OCI-LY1 (cell line): ENCODE measurements at regions not wholly inside any gene's neighbourhood (a gene's known extent, or its start where the extent isn't known, plus 50 kb on each side); places are given as distances from the start of the nearest gene placed in this dataset.

ENCODE experiments used
- H2AFZ ChIP-seq: fragments of 200-600 bp; sonication (generic), shearing (Covaris generic); 2 replicates; pipeline ENCODE4 v1.6.0; 2014; ENCODE audit warnings: antibody characterized with exemption, mild to moderate bottlenecking, low read length
- H3F3A ChIP-seq: fragments of 200-600 bp; sonication (generic), shearing (Covaris generic); 2 replicates; pipeline ENCODE4 v1.6.0; 2014; ENCODE audit warnings: mild to moderate bottlenecking, antibody characterized with exemption, low read length, moderate library complexity; ENCODE audit not compliant: insufficient read depth
- H3K27ac ChIP-seq: fragments of 200-600 bp; sonication (generic); 2 replicates; pipeline ENCODE4 v1.5.1; 2014; ENCODE audit warnings: low read length, mixed run types, mild to moderate bottlenecking, low read depth; ENCODE audit not compliant: poor library complexity, severe bottlenecking
- H3K27me3 ChIP-seq: fragments of 200-600 bp; sonication (generic); 2 replicates; pipeline ENCODE4 v1.6.0; 2014; ENCODE audit warnings: antibody characterized with exemption, mild to moderate bottlenecking, low read length, moderate library complexity; ENCODE audit not compliant: insufficient read depth
- H3K36me3 ChIP-seq: fragments of 200-600 bp; sonication (generic); 2 replicates; pipeline ENCODE4 v1.6.1; 2014; ENCODE audit warnings: mild to moderate bottlenecking, antibody characterized with exemption, low read length, moderate library complexity, mixed read lengths; ENCODE audit not compliant: insufficient read depth
- H3K4me1 ChIP-seq: fragments of 200-600 bp; sonication (generic); 2 replicates; pipeline ENCODE4 v1.5.1; 2014; ENCODE audit warnings: mild to moderate bottlenecking, low read length, moderate library complexity; ENCODE audit not compliant: insufficient read depth, severe bottlenecking
- H3K4me2 ChIP-seq: fragments of 200-600 bp; sonication (generic), shearing (Covaris generic); 2 replicates; pipeline ENCODE4 v1.6.1; 2014; ENCODE audit warnings: low read length
- H3K4me3 ChIP-seq: fragments of 200-600 bp; sonication (generic); 2 replicates; pipeline ENCODE4 v1.5.1; 2014; ENCODE audit warnings: low read length, low read depth, mild to moderate bottlenecking, mixed read lengths; ENCODE audit not compliant: poor library complexity, severe bottlenecking
- H3K79me2 ChIP-seq: fragments of 200-600 bp; shearing (Covaris generic); 2 replicates; pipeline ENCODE4 v1.6.1; 2016; ENCODE audit warnings: mixed run types, low read length, mixed read lengths; ENCODE audit not compliant: insufficient read depth
- H3K9ac ChIP-seq: fragments of 200-600 bp; sonication (generic), shearing (Covaris generic); 2 replicates; pipeline ENCODE4 v1.6.1; 2014; ENCODE audit warnings: mild to moderate bottlenecking, low read length, mixed read lengths
- H3K9me2 ChIP-seq: fragments of 200-600 bp; sonication (generic), shearing (Covaris generic); 2 replicates; pipeline ENCODE4 v1.6.1; 2014; ENCODE audit warnings: low read depth, mild to moderate bottlenecking, low read length, mixed read lengths
- H3K9me3 ChIP-seq: fragments of 200-600 bp; shearing (Covaris generic); 2 replicates; pipeline ENCODE4 v1.6.1; 2014; ENCODE audit warnings: low read length, mixed read lengths
- H4K20me1 ChIP-seq: fragments of 200-600 bp; sonication (generic), shearing (Covaris generic); 2 replicates; pipeline ENCODE4 v1.6.0; 2016; ENCODE audit warnings: mild to moderate bottlenecking, low read length; ENCODE audit not compliant: insufficient read depth
- CTCF ChIP-seq: fragments of 200-600 bp; sonication (generic), shearing (Covaris generic); IDR thresholded peaks from 2 replicates; pipeline ENCODE4 v1.5.1; 2017; ENCODE audit warnings: mild to moderate bottlenecking, antibody characterized with exemption, low read length, moderate library complexity, mixed read lengths
- EZH2 ChIP-seq: fragments of 200-600 bp; sonication (generic), shearing (Covaris generic); IDR thresholded peaks from 2 replicates; pipeline ENCODE4 v1.8.0; 2017; ENCODE audit warnings: borderline replicate concordance, mixed run types, mild to moderate bottlenecking, antibody characterized with exemption, low read length, moderate library complexity, mixed read lengths

DNA sequence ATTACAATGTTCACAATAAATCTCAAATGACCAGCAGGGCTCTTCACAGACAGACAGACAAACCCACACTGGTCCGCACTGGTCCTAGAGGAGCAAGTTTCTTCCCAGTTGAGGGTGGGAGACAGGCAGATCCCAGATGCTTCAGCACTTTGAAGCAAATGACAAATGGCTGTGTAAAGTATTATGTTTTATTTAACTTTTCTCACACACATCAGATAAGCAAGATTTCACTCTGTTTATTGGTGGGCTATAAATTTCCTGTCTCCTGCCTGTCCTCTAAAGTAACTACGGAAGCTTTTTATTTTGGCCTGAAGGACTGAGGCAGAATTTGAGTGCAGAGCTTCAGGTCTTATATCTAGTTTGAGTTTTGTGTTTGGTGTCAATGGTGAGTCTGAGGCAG is 174.7 kb upstream of the MTNR1B start:
- H2AFZ ChIP-seq: no peak overlapping the region
- no peaks in the 10 kb centered on the region for H3K9me2 ChIP-seq
- TF ChIP-seq CTCF (no peak), EZH2 (no peak)
- H4K20me1 ChIP-seq: no peaks in the 10 kb centered on the region
- no peak overlapping the region for H3K4me2 ChIP-seq
- H3K79me2 ChIP-seq: no peaks in the 10 kb centered on the region
- no peaks in the 10 kb centered on the region for H3K36me3 ChIP-seq
- no peak overlapping the region for H3K9ac ChIP-seq
- H3F3A ChIP-seq: no peaks in the 10 kb centered on the region
- no peaks in the 10 kb centered on the region for H3K27me3 ChIP-seq
- H3K9me3 ChIP-seq: no peaks in the 10 kb centered on the region
- H3K27ac ChIP-seq: no peak overlapping the region
- H3K4me3 ChIP-seq: no peak overlapping the region
- H3K4me1 ChIP-seq: no peaks in the 10 kb centered on the region

GRCh38 chr11:92796744-92797143 is 172.7 kb upstream of the MTNR1B start:
- no peaks in the 10 kb centered on the region for H4K20me1 ChIP-seq
- no peaks in the 10 kb centered on the region for H3K79me2 ChIP-seq
- no peak overlapping the region for H3K4me2 ChIP-seq
- no peaks in the 10 kb centered on the region for H3K36me3 ChIP-seq
- H3K27me3 ChIP-seq: no peaks in the 10 kb centered on the region
- no peak overlapping the region for H3K27ac ChIP-seq
- no peaks in the 10 kb centered on the region for H3K9me2 ChIP-seq
- no peaks in the 10 kb centered on the region for H3K4me1 ChIP-seq
- no peaks in the 10 kb centered on the region for H3F3A ChIP-seq
- no peak overlapping the region for H3K4me3 ChIP-seq
- no peak overlapping the region for H3K9ac ChIP-seq
- H2AFZ ChIP-seq: no peak overlapping the region
- no peak for TF ChIP-seq EZH2
- no peak for TF ChIP-seq CTCF
- no peaks in the 10 kb centered on the region for H3K9me3 ChIP-seq

DNA sequence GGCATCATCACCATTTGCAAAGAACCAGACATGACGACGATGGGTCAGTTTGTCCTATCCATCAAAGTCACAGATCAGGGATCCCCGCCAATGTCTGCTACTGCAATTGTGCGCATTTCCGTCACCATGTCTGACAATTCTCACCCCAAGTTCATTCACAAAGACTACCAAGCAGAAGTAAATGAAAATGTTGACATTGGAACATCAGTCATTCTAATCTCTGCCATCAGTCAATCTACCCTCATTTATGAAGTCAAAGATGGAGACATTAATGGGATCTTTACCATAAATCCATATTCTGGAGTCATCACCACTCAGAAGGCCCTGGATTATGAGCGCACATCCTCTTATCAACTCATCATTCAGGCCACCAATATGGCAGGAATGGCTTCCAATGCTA is 171.6 kb upstream of the MTNR1B start:
- no peaks in the 10 kb centered on the region for H3K9me3 ChIP-seq
- H3F3A ChIP-seq: no peaks in the 10 kb centered on the region
- no peak overlapping the region for H3K4me3 ChIP-seq
- no peaks in the 10 kb centered on the region for H3K27me3 ChIP-seq
- no peaks in the 10 kb centered on the region for H4K20me1 ChIP-seq
- no peaks in the 10 kb centered on the region for H3K79me2 ChIP-seq
- H3K4me1 ChIP-seq: no peaks in the 10 kb centered on the region
- H3K4me2 ChIP-seq: no peak overlapping the region
- TF ChIP-seq EZH2: no peak
- TF ChIP-seq CTCF: no peak
- H3K36me3 ChIP-seq: no peaks in the 10 kb centered on the region
- H3K9me2 ChIP-seq: no peaks in the 10 kb centered on the region
- no peak overlapping the region for H2AFZ ChIP-seq
- H3K9ac ChIP-seq: no peak overlapping the region
- H3K27ac ChIP-seq: no peak overlapping the region
